H1 (cell line): ENCODE measurements at regions not wholly inside any gene's neighbourhood (a gene's known extent, or its start where the extent isn't known, plus 50 kb on each side); places are given as distances from the start of the nearest gene placed in this dataset.

ENCODE experiments used
- CTCF ChIA-PET: fragments of 300-600 bp; sonication (Branson Sonifier 250); formaldehyde crosslinking; loops from one replicate; lab custom pipeline; 2021; ENCODE audit not compliant: partially characterized antibody; lab: Charles Lee
- POLR2A ChIA-PET: fragments of 300-600 bp; sonication (Branson Sonifier 250); formaldehyde crosslinking; loops from one replicate; lab custom pipeline; 2021; ENCODE audit warnings: inconsistent platforms; ENCODE audit not compliant: partially characterized antibody; lab: Charles Lee
- DNase-seq, 2 experiments: peaks; one replicate each; pipeline versions ENCODE4 v3.0.0 to v3.0.0-alpha.2; 2010 to 2022; ENCODE audit warnings: low spot score in 2 of 2, low read depth in 1 of 2, mixed read lengths in 1 of 2
- FAIRE-seq: peaks from 2 replicates; lab custom pipeline; 2011; peaks lifted over from hg19 to GRCh38; lab: Jason Lieb, UNC
- H2AFZ ChIP-seq: 2 replicates; pipeline ENCODE4 v1.8.1; 2012; ENCODE audit warnings: low read length, inconsistent platforms
- H2AK5ac ChIP-seq: 2 replicates; pipeline ENCODE4 v1.6.1; 2013; ENCODE audit warnings: low read depth, low read length
- H2BK120ac ChIP-seq: replicated peaks from 2 replicates; pipeline ENCODE3; 2013; ENCODE audit warnings: low read depth, low read length, inconsistent platforms
- H2BK12ac ChIP-seq: 2 replicates; pipeline ENCODE4 v1.6.1; 2013; ENCODE audit warnings: low read depth, low read length
- H2BK15ac ChIP-seq: 2 replicates; pipeline ENCODE4 v1.6.1; 2013; ENCODE audit warnings: low read length
- H2BK20ac ChIP-seq: 2 replicates; pipeline ENCODE4 v1.6.1; 2013; ENCODE audit warnings: low read length
- H2BK5ac ChIP-seq: 2 replicates; pipeline ENCODE4 v1.6.1; 2013; ENCODE audit warnings: low read depth, low read length
- H3K14ac ChIP-seq: 2 replicates; pipeline ENCODE4 v1.6.1; 2013; ENCODE audit warnings: inconsistent platforms; ENCODE audit not compliant: insufficient read length
- H3K18ac ChIP-seq: 2 replicates; pipeline ENCODE4 v1.6.1; 2013; ENCODE audit warnings: low read length; ENCODE audit errors: extremely low read depth
- H3K23ac ChIP-seq: 2 replicates; pipeline ENCODE4 v1.6.1; 2013; ENCODE audit warnings: inconsistent platforms; ENCODE audit not compliant: insufficient read length
- H3K23me2 ChIP-seq: 2 replicates; pipeline ENCODE4 v1.6.1; 2013; ENCODE audit warnings: low read depth, low read length
- H3K27ac ChIP-seq: 2 replicates; pipeline ENCODE4 v1.6.1; 2011; ENCODE audit warnings: low read depth, low read length, inconsistent platforms
- H3K27me3 ChIP-seq, 4 experiments: replicated peaks in 1 of 4; 1 replicate in 1 of 4; 2 replicates in 3 of 4; pipeline versions ENCODE4 v1.6.1 to v1.8.1; 2011 to 2013; ENCODE audit warnings: low read length in 3 of 4, mild to moderate bottlenecking in 3 of 4, inconsistent platforms in 2 of 4, mixed read lengths in 2 of 4, moderate library complexity in 1 of 4; ENCODE audit not compliant: control insufficient read depth in 3 of 4, insufficient read depth in 3 of 4; ENCODE audit errors: extremely low read depth in 1 of 4
- H3K36me3 ChIP-seq, 4 experiments: 2 replicates each; pipeline versions ENCODE4 v1.6.1 to v1.8.1; 2011 to 2013; ENCODE audit warnings: mild to moderate bottlenecking in 4 of 4, low read length in 3 of 4, moderate library complexity in 2 of 4, control low read depth in 1 of 4, inconsistent platforms in 1 of 4; ENCODE audit not compliant: insufficient read depth in 4 of 4, control insufficient read depth in 2 of 4
- H3K4ac ChIP-seq: replicated peaks from 2 replicates; pipeline ENCODE3; 2013; ENCODE audit warnings: low read length, low read depth, mixed read lengths, inconsistent platforms; ENCODE audit not compliant: insufficient read length
- H3K4me1 ChIP-seq, 4 experiments: replicated peaks in 1 of 4; 1 replicate in 1 of 4; 2 replicates in 3 of 4; pipeline versions ENCODE4 v1.6.1 to v1.8.1; 2011 to 2013; ENCODE audit warnings: low read length in 3 of 4, inconsistent platforms in 2 of 4, mixed read lengths in 1 of 4; ENCODE audit not compliant: insufficient read depth in 4 of 4, control insufficient read depth in 3 of 4
- H3K4me2 ChIP-seq, 2 experiments: 2 replicates each; pipeline versions ENCODE4 v1.6.1 to v1.8.1; 2011 to 2013; ENCODE audit warnings: low read depth in 2 of 2, low read length in 2 of 2, control low read depth in 1 of 2, inconsistent platforms in 1 of 2, mild to moderate bottlenecking in 1 of 2; ENCODE audit not compliant: insufficient read depth in 1 of 2
- H3K4me3 ChIP-seq, 4 experiments: fragments of 200-600, 300-600 bp in 1 of 4; sonication (generic), shearing (Covaris generic), sonication (Bioruptor Twin) in 1 of 4; 2 replicates each; pipeline versions ENCODE4 v1.5.1 to v1.8.1; 2011 to 2016; ENCODE audit warnings: low read length in 4 of 4, low read depth in 3 of 4, control low read depth in 2 of 4, inconsistent platforms in 2 of 4, mild to moderate bottlenecking in 2 of 4, mixed read lengths in 1 of 4, moderate library complexity in 1 of 4; ENCODE audit not compliant: insufficient read depth in 2 of 4; ENCODE audit errors: extremely low read depth in 1 of 4
- H3K56ac ChIP-seq: replicated peaks from 2 replicates; pipeline ENCODE3; 2013; ENCODE audit warnings: low read depth, mild to moderate bottlenecking, mixed read lengths, low read length, inconsistent platforms; ENCODE audit not compliant: insufficient read length
- H3K79me1 ChIP-seq: 2 replicates; pipeline ENCODE4 v1.6.1; 2013; ENCODE audit warnings: low read depth, low read length, control low read depth
- H3K79me2 ChIP-seq, 2 experiments: 2 replicates each; pipeline versions ENCODE4 v1.6.1 to v1.8.1; 2012 to 2013; ENCODE audit warnings: low read length in 2 of 2, mild to moderate bottlenecking in 2 of 2, inconsistent platforms in 1 of 2; ENCODE audit not compliant: insufficient read depth in 2 of 2, control insufficient read depth in 1 of 2
- H3K9ac ChIP-seq, 4 experiments: replicated peaks in 1 of 4; 1 replicate in 1 of 4; 2 replicates in 3 of 4; pipeline versions ENCODE4 v1.6.1 to v1.8.1; 2011 to 2013; ENCODE audit warnings: low read depth in 3 of 4, low read length in 3 of 4, control low read depth in 2 of 4, mild to moderate bottlenecking in 2 of 4, moderate library complexity in 2 of 4, inconsistent platforms in 1 of 4; ENCODE audit errors: extremely low read depth in 1 of 4
- H3K9me3 ChIP-seq, 2 experiments: 2 replicates each; pipeline versions ENCODE4 v1.6.1 to v1.8.1; 2012 to 2013; ENCODE audit warnings: mild to moderate bottlenecking in 2 of 2, moderate library complexity in 2 of 2, control low read depth in 1 of 2, inconsistent platforms in 1 of 2, low read depth in 1 of 2, low read length in 1 of 2, mixed read lengths in 1 of 2; ENCODE audit not compliant: insufficient read depth in 2 of 2
- H4K20me1 ChIP-seq, 2 experiments: replicated peaks in 1 of 2; 2 replicates each; pipeline versions ENCODE3 to v1.8.1; 2011 to 2013; ENCODE audit warnings: inconsistent platforms in 2 of 2, low read length in 2 of 2, mild to moderate bottlenecking in 1 of 2; ENCODE audit not compliant: insufficient read depth in 2 of 2, control insufficient read depth in 1 of 2
- H4K5ac ChIP-seq: 2 replicates; pipeline ENCODE4 v1.6.1; 2013; ENCODE audit warnings: low read length, low read depth, mixed read lengths, inconsistent platforms; ENCODE audit not compliant: insufficient read length
- H4K8ac ChIP-seq: 2 replicates; pipeline ENCODE4 v1.8.0; 2013; ENCODE audit warnings: mild to moderate bottlenecking, moderate library complexity, low read length, inconsistent platforms; ENCODE audit not compliant: insufficient read depth; ENCODE audit errors: extremely low read depth
- H4K91ac ChIP-seq: replicated peaks from 2 replicates; pipeline ENCODE3; 2013; ENCODE audit warnings: low read length, mixed read lengths, inconsistent platforms; ENCODE audit not compliant: insufficient read length
- NANOG ChIP-seq: IDR thresholded peaks from 2 replicates; pipeline ENCODE4 v1.6.1; 2011; ENCODE audit warnings: low read length, low read depth, mild to moderate bottlenecking, inconsistent platforms; ENCODE audit not compliant: insufficient read depth, poor library complexity, severe bottlenecking
- SP1 ChIP-seq: IDR thresholded peaks from 2 replicates; pipeline ENCODE4 v1.6.1; 2011; ENCODE audit warnings: low read depth, low read length
- WGBS, 2 experiments: shearing (Covaris generic) in 1 of 2; methylation state at CpG; one replicate each; pipeline versions ENCODE4 v1.1.6 to v1.1.7; 2013 to 2015; ENCODE audit warnings: low lambda C conversion rate in 2 of 2, mixed read lengths in 2 of 2, inconsistent platforms in 1 of 2, low coverage in 1 of 2, missing lambda C conversion rate in 1 of 2; ENCODE audit not compliant: insufficient replicate concordance in 2 of 2, insufficient coverage in 1 of 2, insufficient read length in 1 of 2; ENCODE audit errors: extremely low coverage in 1 of 2, missing lambda C conversion rate in 1 of 2; 5-methylcytosine and 5-hydroxymethylcytosine counted together

GRCh38 chr9:13589034-13589737 lies 309.7 kb upstream of the MPDZ start:
- CTCF ChIA-PET: interaction anchor here (1.0 to 2.1 kb wide), 2 partner anchors 21 to 764 kb away, joined by 3 to 7 read pairs; no protein-coding TSS in a partner anchor
- H4K5ac ChIP-seq: no peak overlapping the region

More at GRCh38 chr9:13589034-13589737, 309.7 kb upstream of the MPDZ start:
- WGBS, 2 experiments: 90% methylated on average over 2 of the region's 2 CpGs; no CpG with 5 or more reads in 1 of the 2 experiments
- Histone ChIP-seq H2BK120ac (peak overlapping the region; percentile 91), H3K27me3 (no peaks in the 10 kb centered on the region), H2BK15ac (no peak overlapping the region), H4K91ac (no peak overlapping the region), H3K23ac (no peak overlapping the region), H3K4me1 (peaks cover 0 to 10% (median 4%) of the 10 kb centered on the region in 4 experiments; a peak in 5 of 7 replicates), H3K18ac (no peak overlapping the region), H3K79me1 (no peaks in the 10 kb centered on the region), H2BK12ac (no peak overlapping the region), H2AFZ (no peak overlapping the region), H4K20me1 (no peaks in the 10 kb centered on the region), H3K4me3 (no peak overlapping the region), H2BK20ac (no peak overlapping the region), H3K9me3 (no peaks in the 10 kb centered on the region), H2BK5ac (0 out of 2 replicates have a peak overlapping the region, but pooled peaks have one; percentile 71), H3K4ac (no peak overlapping the region), H3K56ac (no peak overlapping the region), H3K36me3 (no peaks in the 10 kb centered on the region), H3K9ac (no peak overlapping the region), H2AK5ac (no peak overlapping the region), H3K23me2 (no peaks in the 10 kb centered on the region), H3K27ac (no peak overlapping the region), H3K79me2 (no peaks in the 10 kb centered on the region), H3K4me2 (0 out of 4 replicates have a peak overlapping the region, but pooled peaks of 1 of the 2 experiments have one; percentile 6), H3K14ac (no peak overlapping the region), H4K8ac (no peak overlapping the region)
- FAIRE-seq (no peak), DNase-seq (no peak)
- TF ChIP-seq NANOG (peak; percentile 15), SP1 (no peak)
- POLR2A ChIA-PET: interaction anchor here (0.6 kb wide), 1 partner anchor 759 kb away, joined by 3 read pairs; no protein-coding TSS in a partner anchor
